A549 (cell line): ENCODE measurements at regions not wholly inside any gene's neighbourhood (a gene's known extent, or its start where the extent isn't known, plus 50 kb on each side); places are given as distances from the start of the nearest gene placed in this dataset.

Source experiments
- ATAC-seq, 2 experiments: fragments of 200-7000 bp in 1 of 2; fragments of >200 bp in 1 of 2; cut with Nextera tagmentation in 1 of 2; cut with Tn5 transposase in 1 of 2; 3 replicates each; pipeline versions ENCODE4 v1.8.0 to v1.9.1; 2018 to 2020; ENCODE audit warnings: mild to moderate bottlenecking in 1 of 2, moderate library complexity in 1 of 2
- CTCF ChIA-PET: fragments of 300-600 bp; sonication (Branson Sonifier 250); formaldehyde crosslinking; extraction: SDS; loops from one replicate; lab custom pipeline; 2021; ENCODE audit warnings: antibody characterized with exemption, inconsistent platforms; lab: Yijun Ruan, JAX
- POLR2A ChIA-PET: fragments of 350-600 bp; formaldehyde crosslinking; extraction: SDS; loops from one replicate; lab custom pipeline; 2021; ENCODE audit warnings: antibody characterized with exemption, inconsistent platforms; lab: Yijun Ruan, JAX
- DNase-seq, 2 experiments: peaks; one replicate each; pipeline versions ENCODE4 v3.0.0 to v3.0.0-alpha.2; 2011 to 2016; ENCODE audit warnings: low read depth in 1 of 2, low spot score in 1 of 2
- FAIRE-seq: peaks from 2 replicates; lab custom pipeline; 2011; peaks lifted over from hg19 to GRCh38; lab: Jason Lieb, UNC
- H3K27ac ChIP-seq, 2 experiments: fragments of >200 bp; sonication (Bioruptor Twin); formaldehyde crosslinking; 3 replicates each; pipeline ENCODE4 v1.5.1; 2016 to 2017
- H3K4me1 ChIP-seq: fragments of >200 bp; sonication (Bioruptor Twin); formaldehyde crosslinking; 3 replicates; pipeline ENCODE4 v1.6.1; 2016
- H3K4me2 ChIP-seq: fragments of >200 bp; sonication (Bioruptor Twin); formaldehyde crosslinking; 3 replicates; pipeline ENCODE4 v1.6.1; 2016
- H3K4me3 ChIP-seq: fragments of >200 bp; sonication (Bioruptor Twin); formaldehyde crosslinking; 3 replicates; pipeline ENCODE4 v1.5.1; 2016
- H3K9me3 ChIP-seq: fragments of >200 bp; sonication (Bioruptor Twin); formaldehyde crosslinking; 3 replicates; pipeline ENCODE4 v1.6.1; 2016
- CEBPB ChIP-seq, 2 experiments: fragments of >200 bp in 1 of 2; sonication (Bioruptor Twin) in 1 of 2; formaldehyde crosslinking in 1 of 2; IDR thresholded peaks; 2 replicates each; pipeline ENCODE4 v1.6.1; 2012 to 2016
- FOSB ChIP-seq: fragments of 250-450 bp; sonication (Bioruptor Pico); IDR thresholded peaks from 2 replicates; pipeline ENCODE4 v1.5.0; 2020; ENCODE audit warnings: mild to moderate bottlenecking, moderate library complexity
- FOXS1 ChIP-seq: fragments of 250-450 bp; sonication (Bioruptor Pico); IDR thresholded peaks from 2 replicates; pipeline ENCODE4 v1.5.0; 2020; ENCODE audit warnings: mild to moderate bottlenecking, moderate library complexity
- HDAC2 ChIP-seq: fragments of 200-600 bp; sonication (generic); IDR thresholded peaks from 2 replicates; pipeline ENCODE4 v1.6.1; 2016
- HOXB13 ChIP-seq: fragments of 250-450 bp; sonication (Bioruptor Pico); IDR thresholded peaks from 2 replicates; pipeline ENCODE4 v1.5.0; 2020; ENCODE audit warnings: low read depth, mild to moderate bottlenecking, moderate library complexity
- KDM1A ChIP-seq: fragments of 200-600 bp; sonication (generic); IDR thresholded peaks from 2 replicates; pipeline ENCODE4 v1.6.1; 2016; ENCODE audit warnings: low read depth, mild to moderate bottlenecking
- KDM5A ChIP-seq: fragments of 200-600 bp; sonication (generic); IDR thresholded peaks from 2 replicates; pipeline ENCODE4 v1.6.1; 2016; ENCODE audit warnings: antibody characterized with exemption, mild to moderate bottlenecking
- NPAS2 ChIP-seq: fragments of 250-450 bp; sonication (Bioruptor Pico); IDR thresholded peaks from 2 replicates; pipeline ENCODE4 v1.8.0; 2022; ENCODE audit warnings: mild to moderate bottlenecking, moderate library complexity, borderline replicate concordance
- POLR2AphosphoS2 ChIP-seq: conservative IDR thresholded peaks from 2 replicates; pipeline ENCODE4 v1.6.1; 2012; ENCODE audit warnings: low read length, improper control_type of control experiment, inconsistent platforms
- RARB ChIP-seq: fragments of 250-450 bp; sonication (Bioruptor Pico); IDR thresholded peaks from 2 replicates; pipeline ENCODE4 v1.8.0; 2021; ENCODE audit warnings: mild to moderate bottlenecking, moderate library complexity
- RNF2 ChIP-seq: fragments of 200-600 bp; sonication (generic); IDR thresholded peaks from 2 replicates; pipeline ENCODE4 v1.6.1; 2016; ENCODE audit warnings: low read depth, mild to moderate bottlenecking, antibody characterized with exemption, moderate library complexity, borderline replicate concordance
- SMC3 ChIP-seq: fragments of >200 bp; sonication (Bioruptor Twin); formaldehyde crosslinking; IDR thresholded peaks from 3 replicates; pipeline ENCODE4 v1.6.1; 2018; ENCODE audit warnings: inconsistent platforms
- SREBF2 ChIP-seq: fragments of 450-650 bp; IDR thresholded peaks from 2 replicates; pipeline ENCODE4 v1.6.1; 2014; ENCODE audit warnings: mild to moderate bottlenecking, moderate library complexity
- ZFP36 ChIP-seq: fragments of 450-650 bp; IDR thresholded peaks from 2 replicates; pipeline ENCODE4 v1.6.1; 2014; ENCODE audit warnings: borderline replicate concordance; ENCODE audit not compliant: partially characterized antibody
- ZNF302 ChIP-seq: fragments of 250-450 bp; sonication (Bioruptor Pico); IDR thresholded peaks from 2 replicates; pipeline ENCODE4 v1.9.0; 2021; ENCODE audit warnings: inconsistent platforms, mild to moderate bottlenecking, moderate library complexity
- ZSCAN20 ChIP-seq: fragments of 250-450 bp; sonication (Bioruptor Pico); IDR thresholded peaks from 2 replicates; pipeline ENCODE4 v1.8.0; 2022; ENCODE audit warnings: mild to moderate bottlenecking, moderate library complexity
- WGBS: methylation state at CpG from one replicate; pipeline ENCODE4 v1.1.6; 2017; ENCODE audit errors: missing lambda C conversion rate; 5-methylcytosine and 5-hydroxymethylcytosine counted together
- TF ChIP-seq, protein P1 (sequence below): IDR thresholded peaks from 2 replicates; pipeline ENCODE4 v1.6.1; 2012
- TF ChIP-seq, protein P2 (sequence below): fragments of 250-450 bp; sonication (Bioruptor Pico); IDR thresholded peaks from 2 replicates; pipeline ENCODE4 v1.5.0; 2021; ENCODE audit warnings: mild to moderate bottlenecking, moderate library complexity, borderline replicate concordance
- TF ChIP-seq, protein P3 (sequence below): fragments of >200 bp; sonication (Bioruptor Twin); formaldehyde crosslinking; IDR thresholded peaks from 3 replicates; pipeline ENCODE4 v1.6.1; 2016

DNA sequence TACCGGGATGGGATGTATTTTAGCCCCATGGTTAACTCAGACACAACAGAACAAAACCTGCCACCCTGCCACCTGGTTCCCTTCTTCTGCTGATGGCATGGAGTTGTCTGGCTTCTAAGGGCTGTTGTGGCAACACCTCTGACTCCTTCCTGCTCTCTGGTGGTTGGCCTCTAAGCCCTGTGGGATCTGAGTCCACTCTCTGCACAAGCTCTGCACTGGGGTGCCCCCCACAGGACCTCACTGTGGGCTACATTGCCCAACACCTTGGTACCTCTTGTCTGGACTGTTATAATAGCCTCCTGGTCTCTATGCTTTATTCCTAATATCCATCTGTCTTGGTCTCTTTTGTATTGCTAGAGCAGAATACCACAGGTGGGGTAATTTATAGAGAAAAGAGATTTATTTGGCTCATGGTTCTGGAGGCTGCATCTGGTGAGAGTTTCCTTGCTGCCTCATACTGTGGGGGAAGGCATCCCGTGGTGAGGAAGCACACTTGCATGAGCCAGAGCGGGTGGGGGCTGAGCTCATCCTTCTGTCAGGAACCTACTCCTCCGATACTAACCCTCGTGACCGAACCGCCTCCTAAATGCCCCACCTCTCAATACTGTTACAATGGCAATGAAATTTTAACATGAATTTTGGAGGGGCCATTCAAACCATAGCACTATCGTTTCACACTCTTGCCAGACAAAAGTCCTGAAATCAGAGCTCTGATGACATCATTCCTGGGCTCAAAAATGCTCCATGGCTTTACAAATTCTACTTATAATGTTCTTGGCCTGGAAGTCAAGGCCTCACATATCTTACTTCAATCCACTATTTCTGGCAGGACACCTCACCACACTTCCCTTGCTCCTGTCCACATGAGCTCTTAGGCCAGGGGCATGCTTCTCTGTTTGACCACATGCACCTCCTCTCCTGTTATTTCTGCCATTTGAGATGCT lies 127.2 kb downstream of the PAX1 start:
- WGBS, result 19% methylated on average over 8 of the region's 8 CpGs
- ChIA-PET CTCF (interaction anchor here (0.6 to 1.2 kb wide), 2 partner anchors 22 to 23 kb away, joined by 3 to 7 read pairs; no protein-coding TSS in a partner anchor), POLR2A (no interaction called here)
- DNase-seq (no peak), FAIRE-seq (no peak), ATAC-seq (no peak)
- H3K4me1 ChIP-seq, result no peaks in the 10 kb centered on the region
- no peak overlapping the region for H3K27ac ChIP-seq
- H3K4me3 ChIP-seq, result no peak overlapping the region
- no peaks in the 10 kb centered on the region for H3K9me3 ChIP-seq
- TF ChIP-seq ZSCAN20 (CRISPR knock-in tag) (no peak), KDM1A (no peak), FOXS1 (no peak), SMC3 (no peak), RNF2 (no peak), ZNF302 (CRISPR knock-in tag) (no peak), SREBF2 (no peak), NPAS2 (CRISPR knock-in tag) (no peak)
- TF ChIP-seq, protein P1, sequence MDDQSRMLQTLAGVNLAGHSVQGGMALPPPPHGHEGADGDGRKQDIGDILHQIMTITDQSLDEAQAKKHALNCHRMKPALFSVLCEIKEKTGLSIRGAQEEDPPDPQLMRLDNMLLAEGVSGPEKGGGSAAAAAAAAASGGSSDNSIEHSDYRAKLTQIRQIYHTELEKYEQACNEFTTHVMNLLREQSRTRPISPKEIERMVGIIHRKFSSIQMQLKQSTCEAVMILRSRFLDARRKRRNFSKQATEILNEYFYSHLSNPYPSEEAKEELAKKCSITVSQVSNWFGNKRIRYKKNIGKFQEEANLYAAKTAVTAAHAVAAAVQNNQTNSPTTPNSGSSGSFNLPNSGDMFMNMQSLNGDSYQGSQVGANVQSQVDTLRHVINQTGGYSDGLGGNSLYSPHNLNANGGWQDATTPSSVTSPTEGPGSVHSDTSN, result no peak
- no peak overlapping the region for H3K4me2 ChIP-seq

DNA sequence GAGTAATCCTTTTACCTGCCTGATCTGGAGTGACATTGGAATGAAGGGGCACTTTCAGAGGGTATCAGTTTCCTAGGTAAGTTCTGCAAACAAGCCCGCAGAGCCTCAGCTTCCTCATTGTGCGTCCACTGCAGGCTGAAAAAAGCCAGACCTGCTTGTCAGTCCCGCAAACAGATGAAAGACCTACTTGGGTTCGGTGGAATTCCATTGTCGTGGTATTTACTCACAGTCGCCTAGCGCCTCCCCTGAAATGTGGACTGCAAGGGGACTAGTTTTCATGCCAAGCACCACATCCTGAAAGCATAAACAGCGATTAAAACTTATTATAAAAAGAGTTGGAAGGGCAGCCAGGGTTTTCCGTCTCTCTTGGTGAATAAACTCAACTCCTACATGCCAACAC lies 121.5 kb downstream of the PAX1 start:
- FAIRE-seq (no peak), ATAC-seq (no peak)
- TF ChIP-seq SREBF2, result no peak
- TF ChIP-seq POLR2AphosphoS2, result no peak
- TF ChIP-seq, protein P2, sequence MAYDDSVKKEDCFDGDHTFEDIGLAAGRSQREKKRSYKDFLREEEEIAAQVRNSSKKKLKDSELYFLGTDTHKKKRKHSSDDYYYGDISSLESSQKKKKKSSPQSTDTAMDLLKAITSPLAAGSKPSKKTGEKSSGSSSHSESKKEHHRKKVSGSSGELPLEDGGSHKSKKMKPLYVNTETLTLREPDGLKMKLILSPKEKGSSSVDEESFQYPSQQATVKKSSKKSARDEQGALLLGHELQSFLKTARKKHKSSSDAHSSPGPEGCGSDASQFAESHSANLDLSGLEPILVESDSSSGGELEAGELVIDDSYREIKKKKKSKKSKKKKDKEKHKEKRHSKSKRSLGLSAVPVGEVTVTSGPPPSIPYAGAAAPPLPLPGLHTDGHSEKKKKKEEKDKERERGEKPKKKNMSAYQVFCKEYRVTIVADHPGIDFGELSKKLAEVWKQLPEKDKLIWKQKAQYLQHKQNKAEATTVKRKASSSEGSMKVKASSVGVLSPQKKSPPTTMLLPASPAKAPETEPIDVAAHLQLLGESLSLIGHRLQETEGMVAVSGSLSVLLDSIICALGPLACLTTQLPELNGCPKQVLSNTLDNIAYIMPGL (CRISPR knock-in tag), result no peak
- no peak for TF ChIP-seq CEBPB (IDR thresholded peaks at IDR 0.05)
- no peak for TF ChIP-seq FOSB
- TF ChIP-seq ZFP36, result no peak
- TF ChIP-seq KDM5A, result no peak
- TF ChIP-seq NPAS2 (CRISPR knock-in tag), result no peak
- no peak for TF ChIP-seq ZNF302 (CRISPR knock-in tag)
- TF ChIP-seq, protein P3, sequence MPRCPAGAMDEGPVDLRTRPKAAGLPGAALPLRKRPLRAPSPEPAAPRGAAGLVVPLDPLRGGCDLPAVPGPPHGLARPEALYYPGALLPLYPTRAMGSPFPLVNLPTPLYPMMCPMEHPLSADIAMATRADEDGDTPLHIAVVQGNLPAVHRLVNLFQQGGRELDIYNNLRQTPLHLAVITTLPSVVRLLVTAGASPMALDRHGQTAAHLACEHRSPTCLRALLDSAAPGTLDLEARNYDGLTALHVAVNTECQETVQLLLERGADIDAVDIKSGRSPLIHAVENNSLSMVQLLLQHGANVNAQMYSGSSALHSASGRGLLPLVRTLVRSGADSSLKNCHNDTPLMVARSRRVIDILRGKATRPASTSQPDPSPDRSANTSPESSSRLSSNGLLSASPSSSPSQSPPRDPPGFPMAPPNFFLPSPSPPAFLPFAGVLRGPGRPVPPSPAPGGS, result no peak
- no peak for TF ChIP-seq RARB
- no peak for TF ChIP-seq HOXB13
- no peak for TF ChIP-seq HDAC2
- TF ChIP-seq, all 56 proteins: peak for 0
- Histone ChIP-seq H3K27ac (no peak overlapping the region), H3K4me1 (no peaks in the 10 kb centered on the region), H3K9me3 (no peaks in the 10 kb centered on the region), H3K4me3 (no peak overlapping the region), H3K4me2 (no peak overlapping the region)
- WGBS, result 10% methylated on average over 9 of the region's 9 CpGs
- DNase-seq, result no peak
- ChIA-PET CTCF (interaction anchor here (0.6 to 2.4 kb wide), 4 partner anchors 9 to 470 kb away, joined by 3 to 8 read pairs (median 4); no protein-coding TSS in a partner anchor), POLR2A (no interaction called here)
